ENCODE measurements at regions not wholly inside any gene's neighbourhood (a gene's known extent, or its start where the extent isn't known, plus 50 kb on each side); places are given as distances from the start of the nearest gene placed in this dataset.
"Not testable (repeated sequence)": the region's sequence is repeated elsewhere in the genome, so short reads cannot be mapped to it uniquely, and the experiment has no call there.

DNA sequence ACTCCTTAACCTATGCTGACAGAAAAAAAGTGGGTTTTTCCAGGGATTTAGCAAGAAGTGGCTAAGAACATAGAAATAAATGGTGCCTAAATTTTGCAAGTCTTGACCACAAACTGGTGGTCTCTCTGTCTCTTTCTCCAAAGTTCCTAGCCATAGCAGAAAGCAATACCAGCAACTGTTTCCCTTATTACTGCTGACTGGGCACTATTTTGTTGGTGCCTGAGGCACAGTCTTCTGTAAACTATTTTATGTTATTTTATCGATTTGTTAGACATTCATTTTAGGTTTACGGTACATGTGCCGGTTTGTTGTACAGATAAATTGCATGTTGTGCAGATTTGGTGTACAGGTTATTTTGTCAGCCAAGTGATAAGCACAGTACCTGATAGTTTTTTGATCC is 234.6 kb upstream of the TECRL start:
- no peak for FAIRE-seq

DNA sequence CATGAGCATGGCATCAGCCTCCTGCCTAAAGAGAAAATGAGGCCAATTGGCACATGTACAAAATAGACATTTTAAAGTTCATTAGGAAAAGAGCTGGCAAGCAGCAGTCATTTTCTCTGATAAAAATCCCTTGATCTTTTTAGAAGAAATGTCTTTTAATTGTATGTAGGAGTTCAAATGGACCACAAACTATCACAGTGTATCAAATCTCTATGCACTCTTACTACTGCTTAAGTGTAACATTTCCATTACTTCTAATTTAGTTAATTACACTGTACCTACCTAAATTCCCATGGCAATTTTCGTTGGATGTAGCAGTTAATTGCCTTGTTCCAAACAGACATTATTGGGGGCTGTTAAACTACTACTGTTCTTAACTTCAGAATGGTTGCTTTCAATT is 233.7 kb upstream of the TECRL start:
- no peak for FAIRE-seq

More for the DNA sequence above, 234.6 kb upstream of the TECRL start:
- no peak for DNase-seq (ENCODE audit: extremely low spot score, insufficient read length, low read depth)

DNA sequence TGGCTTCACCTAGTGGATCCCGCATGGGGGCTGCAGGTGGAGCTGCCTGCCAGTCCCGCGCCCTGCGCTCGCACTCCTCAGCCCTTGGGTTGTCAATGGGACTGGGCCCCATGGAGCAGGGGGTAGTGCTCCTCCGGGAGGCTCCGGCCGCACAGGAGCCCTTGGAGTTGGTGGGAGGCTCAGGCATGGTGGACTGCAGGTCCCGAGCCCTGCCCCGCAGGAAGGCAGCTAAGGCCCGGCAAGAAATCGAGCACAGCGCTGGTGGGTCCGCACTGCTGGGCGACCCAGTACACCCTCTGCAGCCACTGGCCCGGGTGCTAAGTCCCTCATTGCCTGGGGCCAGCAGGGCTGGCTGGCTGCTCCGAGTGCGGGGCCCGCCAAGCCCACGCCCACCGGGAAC is 231.2 kb upstream of the TECRL start:
- FAIRE-seq; DNase-seq (ENCODE audit: extremely low spot score, insufficient read length, low read depth): not testable (repeated sequence)

More for the DNA sequence above, 233.7 kb upstream of the TECRL start:
- DNase-seq (ENCODE audit: extremely low spot score, insufficient read length, low read depth) = no peak

DNA sequence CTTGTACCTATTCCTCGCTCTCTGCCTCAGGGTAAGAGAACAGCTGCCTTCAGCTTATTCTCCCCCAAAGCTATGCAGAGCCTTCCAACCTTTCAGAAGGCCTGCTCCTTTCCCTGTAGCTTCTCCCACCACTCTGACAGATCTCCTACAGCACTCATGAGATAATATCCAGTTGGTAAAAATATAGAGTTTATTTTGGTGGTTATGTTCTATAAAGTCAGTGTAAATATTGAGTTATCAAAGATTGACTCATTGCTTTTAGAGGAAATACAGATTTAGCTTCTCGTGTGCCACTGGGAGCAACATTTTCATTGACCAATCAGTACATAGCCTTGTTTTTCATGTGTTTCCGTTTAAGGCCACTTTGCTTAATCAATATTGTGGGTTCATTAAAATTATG is 216.2 kb upstream of the TECRL start:
- FAIRE-seq (no peak), DNase-seq (ENCODE audit: extremely low spot score, insufficient read length, low read depth) (no peak)

DNA sequence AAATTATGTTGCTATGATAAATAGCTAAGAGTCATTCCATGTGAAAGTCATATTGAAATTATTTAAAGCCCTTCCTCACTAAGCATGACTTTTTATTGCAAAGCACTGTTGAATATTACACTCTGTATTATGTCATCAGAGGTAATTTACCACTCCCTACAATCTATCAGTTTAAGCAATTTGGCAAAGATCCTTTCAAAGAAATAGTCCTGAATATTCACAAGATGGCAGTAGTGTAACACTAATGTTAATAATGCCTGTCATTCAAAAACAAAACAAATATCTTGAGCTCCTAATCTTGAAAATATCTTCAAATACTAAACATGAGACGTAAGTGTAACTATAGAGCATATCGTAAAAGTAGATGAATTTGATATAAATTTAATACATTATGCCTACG is 208.6 kb upstream of the TECRL start:
- DNase-seq (ENCODE audit: extremely low spot score, insufficient read length, low read depth) = no peak
- FAIRE-seq = no peak

DNA sequence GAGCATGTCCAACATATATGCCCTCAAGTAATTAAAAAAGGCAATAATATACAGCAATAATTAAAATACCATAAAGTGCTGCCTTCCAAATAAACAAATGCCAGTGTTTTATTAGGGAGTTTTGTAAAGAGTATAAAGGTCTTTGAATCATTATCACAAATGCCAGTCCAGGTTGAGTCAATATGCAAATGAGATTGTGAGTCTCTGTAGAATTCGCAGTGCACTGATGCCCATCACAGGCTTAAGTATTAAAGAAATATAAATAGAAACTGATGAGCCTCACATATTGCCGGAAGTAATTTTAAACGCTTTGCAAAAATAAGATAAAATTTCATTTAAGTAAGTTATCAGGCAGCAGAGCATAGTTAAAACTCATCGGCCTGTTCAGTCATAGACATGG is 205.0 kb upstream of the TECRL start:
- DNase-seq (ENCODE audit: extremely low spot score, insufficient read length, low read depth) = no peak
- FAIRE-seq = no peak

DNA sequence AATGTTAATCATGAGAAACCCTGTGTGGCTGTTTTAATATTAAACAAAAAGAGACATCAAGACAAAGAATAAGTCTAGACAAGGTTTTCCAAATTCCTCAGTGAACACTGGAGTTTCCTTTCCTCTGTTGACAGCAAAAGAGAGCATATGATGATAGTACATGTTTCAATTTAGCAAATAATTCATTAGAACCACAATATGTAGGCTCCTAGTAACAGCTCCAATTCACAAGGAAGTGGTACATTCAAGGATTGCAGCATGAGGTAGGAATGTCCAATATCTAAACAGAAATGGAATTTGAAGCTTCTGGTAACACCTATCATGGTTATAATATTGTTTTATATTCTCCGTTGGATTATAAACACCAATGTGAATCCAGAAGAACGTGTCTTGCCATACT is 203.8 kb upstream of the TECRL start:
- FAIRE-seq (no peak), DNase-seq (ENCODE audit: extremely low spot score, insufficient read length, low read depth) (no peak)

DNA sequence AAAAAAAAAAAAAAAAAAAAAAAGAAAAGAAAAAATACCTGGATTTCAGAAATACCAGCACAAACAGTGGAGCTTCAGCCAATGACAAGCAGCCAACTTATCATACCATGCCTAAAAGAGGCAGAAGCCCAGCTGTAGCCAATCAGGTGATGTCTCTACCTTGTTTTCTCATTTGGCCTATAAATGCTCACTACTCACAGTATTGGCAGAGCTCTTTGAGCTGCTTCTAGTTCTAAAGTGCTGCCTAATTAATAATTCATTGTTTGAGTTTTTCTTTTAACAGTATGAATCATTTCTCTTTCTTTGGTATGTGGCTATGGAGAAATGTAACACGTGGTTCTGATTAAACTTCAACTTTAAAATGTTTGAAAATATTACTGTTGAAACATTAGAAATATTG is 188.8 kb upstream of the TECRL start:
- FAIRE-seq (no peak), DNase-seq (ENCODE audit: extremely low spot score, insufficient read length, low read depth) (no peak)

DNA sequence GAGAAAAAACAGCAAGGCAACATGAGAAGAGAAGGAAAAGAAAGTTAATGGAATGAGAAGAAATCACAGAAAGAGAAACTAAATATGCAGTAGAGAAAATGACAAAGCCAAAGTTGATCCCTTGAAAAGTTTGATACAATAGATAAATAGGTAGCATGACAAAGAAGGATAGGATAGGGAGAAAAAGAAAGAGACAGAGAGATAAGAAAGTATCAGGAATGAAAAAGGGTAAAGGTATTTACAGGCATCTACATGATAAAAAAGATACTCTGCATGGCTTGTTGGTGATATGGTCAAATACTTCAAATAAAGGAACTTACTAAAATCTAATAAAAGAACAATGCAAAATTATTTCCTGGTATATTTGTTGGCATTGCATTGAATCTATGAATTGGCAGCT is 185.5 kb upstream of the TECRL start:
- no peak for FAIRE-seq
- no peak for DNase-seq (ENCODE audit: extremely low spot score, insufficient read length, low read depth)

DNA sequence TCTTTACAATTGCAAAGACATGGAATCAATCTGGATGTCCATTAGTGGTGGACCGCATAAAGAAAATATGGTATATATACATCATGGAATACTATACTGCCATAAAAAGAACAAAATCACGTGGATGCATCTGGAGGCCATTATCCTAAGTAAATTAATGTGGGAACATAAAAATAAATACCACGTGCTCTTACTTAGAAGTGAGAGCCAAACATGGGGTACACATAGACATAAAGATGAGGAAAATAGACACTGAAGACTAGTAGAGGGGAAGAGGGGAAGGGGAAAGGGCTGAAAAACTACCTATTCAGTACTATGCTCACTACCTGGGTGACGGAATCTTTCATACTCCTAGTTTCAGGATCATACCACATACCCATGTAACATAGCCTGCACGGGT is 179.3 kb upstream of the TECRL start:
- no peak for FAIRE-seq

DNA sequence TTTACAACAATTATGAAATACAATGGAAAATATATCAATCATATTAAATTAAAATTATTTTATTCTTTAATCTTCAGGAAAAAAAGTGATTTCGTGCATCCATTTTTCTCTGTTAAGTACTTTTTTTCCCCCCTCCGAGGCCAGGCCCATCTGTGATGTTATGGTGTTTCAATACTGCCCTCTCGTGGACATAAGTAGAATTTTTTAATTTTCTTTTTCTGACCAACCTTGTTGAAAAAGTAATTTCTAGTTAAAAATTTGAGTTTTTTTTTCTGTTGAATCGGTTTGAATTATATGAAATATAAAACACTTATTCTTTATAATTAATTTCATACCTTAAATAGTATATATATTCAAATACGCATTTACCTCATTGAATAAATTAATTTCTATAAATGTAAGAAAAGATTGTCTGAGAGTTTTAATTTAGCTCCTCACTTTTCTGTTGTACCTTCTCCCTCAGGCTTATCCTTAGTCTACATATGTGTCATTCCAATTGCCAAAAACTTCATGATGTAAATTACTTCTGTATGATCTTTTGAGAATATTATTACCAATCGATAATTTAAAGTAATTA is 175.8 kb upstream of the TECRL start:
- FAIRE-seq = no peak

More for the DNA sequence above, 179.3 kb upstream of the TECRL start:
- no peak for DNase-seq (ENCODE audit: extremely low spot score, insufficient read length, low read depth)

DNA sequence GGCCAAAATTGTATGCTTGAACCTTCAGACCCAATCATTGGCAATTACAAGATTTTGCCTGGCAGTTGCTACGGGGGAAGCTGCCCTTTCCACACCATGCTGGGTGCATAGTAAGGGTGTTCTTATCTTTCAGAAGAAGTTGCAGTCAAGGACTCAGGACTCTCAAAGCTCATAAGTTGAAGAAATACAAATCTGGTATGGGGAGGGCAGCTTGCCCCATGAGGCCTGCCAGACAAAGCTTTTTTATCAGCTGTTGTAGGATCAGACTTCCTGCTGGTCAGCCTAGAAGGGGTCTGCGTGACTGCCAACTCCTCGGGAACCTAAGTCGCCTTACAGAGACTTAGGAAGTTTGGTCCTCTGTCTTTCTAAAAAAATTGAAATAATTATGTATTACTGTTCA is 174.9 kb upstream of the TECRL start:
- FAIRE-seq (no peak), DNase-seq (ENCODE audit: extremely low spot score, insufficient read length, low read depth) (no peak)

More for the DNA sequence above, 175.8 kb upstream of the TECRL start:
- peak; percentile 1 for DNase-seq (ENCODE audit: extremely low spot score, insufficient read length, low read depth)

DNA sequence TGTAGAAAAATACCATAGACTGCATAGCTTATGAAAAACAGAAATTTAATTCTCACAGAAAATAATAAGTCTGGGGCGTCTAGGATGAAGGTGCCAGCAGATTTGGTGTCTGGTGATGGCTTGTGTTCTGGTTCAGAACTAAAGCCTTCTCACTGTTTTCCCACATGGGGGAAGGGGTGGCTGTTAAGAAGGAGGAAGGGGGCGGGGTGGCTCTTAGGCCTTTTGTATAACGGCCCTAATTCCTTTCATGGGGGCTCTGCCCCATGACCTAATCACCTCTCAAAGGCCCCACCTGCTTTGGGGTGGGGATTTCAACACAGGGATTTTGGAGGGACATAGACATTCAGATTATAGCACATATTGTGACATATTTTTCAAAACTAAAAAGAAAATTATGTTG is 173.2 kb upstream of the TECRL start:
- DNase-seq (ENCODE audit: extremely low spot score, insufficient read length, low read depth) (no peak), FAIRE-seq (no peak)

DNA sequence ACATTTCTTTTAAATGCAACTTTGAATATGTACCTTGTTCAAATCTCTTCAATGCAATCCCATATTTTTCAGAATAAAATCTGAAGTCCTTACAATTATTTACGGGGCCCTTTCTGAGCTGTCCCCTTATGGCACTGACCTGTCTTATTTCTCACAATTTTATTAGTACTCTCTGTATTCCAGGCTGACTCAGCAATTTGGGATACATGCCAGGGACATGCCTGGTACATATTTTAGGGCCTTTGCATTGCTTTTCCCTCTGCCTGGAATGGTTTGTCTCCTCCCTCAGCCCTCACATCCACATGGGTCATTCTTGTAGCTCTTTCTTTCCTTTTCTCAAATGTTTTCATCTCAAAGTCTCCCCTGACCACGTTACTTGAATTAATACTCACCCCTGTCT is 172.2 kb upstream of the TECRL start:
- no peak for FAIRE-seq
- DNase-seq (ENCODE audit: extremely low spot score, insufficient read length, low read depth) = no peak

DNA sequence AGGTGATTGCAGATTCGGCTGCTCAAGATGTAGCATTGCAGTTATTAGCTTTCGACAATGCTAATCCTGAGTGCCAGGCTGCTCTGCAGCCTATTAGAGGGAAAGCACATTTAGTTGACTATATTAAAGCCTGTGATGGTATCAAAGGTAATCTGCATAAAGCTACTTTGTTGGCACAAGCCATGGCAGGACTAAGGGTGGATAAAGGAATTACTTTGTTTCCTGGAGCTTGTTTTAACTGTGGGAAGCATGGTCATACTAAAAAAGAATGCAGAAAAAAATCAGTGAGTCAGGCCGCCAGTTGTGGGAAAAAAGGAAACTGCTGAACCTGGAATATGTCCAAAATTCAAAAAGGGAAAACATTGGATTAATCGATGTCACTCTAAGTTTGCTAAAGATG is 154.9 kb upstream of the TECRL start:
- DNase-seq (ENCODE audit: extremely low spot score, insufficient read length, low read depth) (no peak), FAIRE-seq (no peak)

DNA sequence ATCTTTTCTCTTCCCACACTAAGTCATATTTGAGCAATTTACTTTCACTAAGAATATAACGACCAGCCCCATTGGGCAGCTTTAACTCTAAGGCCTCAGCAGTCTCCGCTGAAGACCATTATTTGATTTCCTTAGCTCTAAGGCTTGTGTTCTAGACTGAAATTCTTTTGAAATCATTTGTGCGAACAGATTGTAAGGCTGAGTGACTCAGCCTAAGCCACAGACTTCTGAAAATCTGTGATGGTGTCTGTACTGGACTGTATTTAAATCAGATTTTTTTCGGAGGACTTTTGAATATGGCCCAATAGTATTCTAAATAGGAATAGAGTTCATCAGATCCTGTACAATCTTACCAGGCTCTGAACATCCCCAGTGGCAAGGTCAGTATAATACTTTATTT is 150.3 kb upstream of the TECRL start:
- DNase-seq (ENCODE audit: extremely low spot score, insufficient read length, low read depth) = no peak
- FAIRE-seq = no peak

DNA sequence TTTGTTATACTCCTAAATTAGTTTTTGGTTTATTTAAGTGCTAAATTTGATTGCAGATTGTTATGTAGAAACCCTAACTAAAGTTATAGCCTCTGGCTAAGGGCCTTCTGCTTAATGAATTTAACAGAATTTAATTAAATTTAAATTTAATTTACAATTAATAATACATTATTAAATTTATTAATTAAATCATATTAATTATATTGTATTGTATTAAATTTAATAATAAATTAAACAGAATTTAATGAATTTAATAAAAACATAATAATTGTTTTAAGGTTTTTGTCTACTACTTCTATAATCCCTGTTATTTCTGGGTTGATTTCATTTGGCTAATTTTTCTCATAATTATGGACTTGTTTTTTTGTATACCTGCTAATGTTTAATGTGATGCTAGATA is 141.9 kb upstream of the TECRL start:
- FAIRE-seq (no peak), DNase-seq (ENCODE audit: extremely low spot score, insufficient read length, low read depth) (no peak)

DNA sequence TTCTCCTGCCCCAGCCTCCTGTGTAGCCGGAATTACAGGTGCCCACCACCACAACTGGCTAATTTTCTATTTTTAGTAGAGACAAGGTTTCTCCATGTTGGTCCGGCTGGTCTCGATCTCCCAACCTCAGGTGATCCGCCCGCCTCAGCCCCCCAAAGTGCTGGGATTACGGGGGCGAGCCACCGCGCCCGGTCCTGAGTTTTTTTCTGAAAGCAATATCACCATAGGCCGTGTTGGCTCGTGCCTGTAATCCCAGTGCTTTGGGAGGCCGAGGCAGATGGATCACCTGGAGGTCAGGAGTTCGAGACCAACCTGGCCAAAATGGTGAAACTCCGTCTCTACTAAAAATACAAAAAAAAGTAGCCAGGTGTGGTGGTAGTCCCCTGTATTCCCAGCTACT is 136.3 kb upstream of the TECRL start:
- no peak for DNase-seq (ENCODE audit: extremely low spot score, insufficient read length, low read depth)
- no peak for FAIRE-seq

DNA sequence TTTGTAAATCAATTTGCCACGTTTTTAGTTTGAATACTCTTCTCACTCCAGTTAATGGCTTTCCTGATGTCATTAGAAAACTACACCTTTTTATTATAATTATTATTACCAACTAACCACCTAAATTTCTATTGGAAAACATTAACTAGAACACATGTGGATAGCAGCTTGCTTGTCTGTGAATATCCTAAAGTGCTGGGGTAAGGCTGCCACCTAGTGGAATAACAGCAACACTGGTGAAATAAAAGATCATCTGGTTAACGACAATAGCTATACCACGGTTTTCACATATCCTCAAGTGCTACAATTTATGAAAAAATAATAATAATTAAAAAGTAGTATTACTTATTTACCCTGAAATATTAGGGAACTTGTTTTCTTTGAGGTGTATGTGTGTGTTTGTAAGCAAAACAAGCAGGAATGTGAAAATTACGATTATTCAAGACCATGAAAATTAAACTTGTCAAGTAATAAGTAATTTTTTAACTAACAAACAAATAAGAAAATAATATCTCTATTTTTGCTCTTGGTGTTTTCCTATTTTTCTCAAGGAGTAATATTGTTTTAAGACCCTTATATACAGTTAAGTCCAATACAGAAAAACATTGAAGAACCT is 130.1 kb upstream of the TECRL start:
- FAIRE-seq (peak; percentile 62), DNase-seq (ENCODE audit: extremely low spot score, insufficient read length, low read depth) (peak; percentile 18)

DNA sequence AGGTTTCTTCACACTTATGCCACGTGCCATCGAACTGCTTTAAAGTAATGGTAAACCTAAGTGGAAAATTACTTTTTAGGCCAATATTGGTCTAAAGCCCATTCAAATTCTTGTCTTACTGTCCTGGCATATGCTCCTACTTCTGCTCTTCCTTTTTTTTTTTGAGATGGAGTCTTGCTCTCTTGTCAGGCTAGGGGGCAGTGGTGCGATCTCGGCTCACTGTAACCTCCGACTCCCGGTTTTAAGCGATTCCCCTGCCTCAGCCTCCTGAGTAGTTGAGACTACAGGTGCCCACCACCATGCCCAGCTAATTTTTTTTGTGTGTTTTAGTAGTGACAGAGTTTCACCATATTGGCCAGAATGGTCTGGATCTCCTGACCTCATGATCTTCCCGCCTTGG is 129.0 kb upstream of the TECRL start:
- no peak for DNase-seq (ENCODE audit: extremely low spot score, insufficient read length, low read depth)
- no peak for FAIRE-seq

DNA sequence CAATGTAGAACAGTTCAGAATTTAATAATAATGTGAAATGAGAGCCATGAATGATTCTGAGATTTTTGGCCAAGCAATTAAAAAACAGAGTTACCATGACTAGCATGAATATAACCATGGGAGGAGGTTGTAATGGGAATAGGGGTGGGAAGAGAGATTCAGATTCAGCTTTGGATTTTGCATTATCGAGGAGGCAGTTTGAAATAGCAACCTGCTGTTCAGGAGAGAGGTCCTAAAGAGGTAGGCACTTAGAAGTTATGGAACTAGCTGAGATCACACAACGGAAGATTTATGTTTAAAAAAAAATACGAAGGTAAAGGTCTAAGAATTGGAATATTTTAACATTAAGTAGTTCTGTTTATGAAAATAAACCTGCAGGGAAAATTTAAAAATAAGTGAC is 124.4 kb upstream of the TECRL start:
- no peak for DNase-seq (ENCODE audit: extremely low spot score, insufficient read length, low read depth)
- no peak for FAIRE-seq

DNA sequence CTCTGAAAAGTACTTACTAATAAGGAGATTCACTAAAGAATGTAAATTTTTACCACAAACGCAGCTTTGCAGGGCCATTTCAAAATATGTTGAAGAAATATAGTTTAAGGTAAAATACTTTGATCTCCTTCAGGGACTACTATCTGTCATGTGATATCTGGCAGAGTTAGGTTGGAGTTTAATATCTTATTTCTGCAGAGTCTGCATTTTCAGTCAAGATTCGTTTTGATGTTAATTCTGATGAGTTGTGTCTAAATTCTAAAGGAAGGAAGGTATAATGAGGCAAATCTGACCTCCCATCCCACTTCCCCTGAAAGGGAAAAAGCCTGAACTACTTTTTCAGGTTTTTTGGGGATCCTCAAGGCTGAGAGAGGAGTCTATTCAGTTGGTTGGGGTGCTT is 123.9 kb upstream of the TECRL start:
- FAIRE-seq (no peak), DNase-seq (ENCODE audit: extremely low spot score, insufficient read length, low read depth) (no peak)

Data from GM18507 (cell line).